ENCODE measurements at regions not wholly inside any gene's neighbourhood (a gene's known extent, or its start where the extent isn't known, plus 50 kb on each side); places are given as distances from the start of the nearest gene placed in this dataset.

DNA sequence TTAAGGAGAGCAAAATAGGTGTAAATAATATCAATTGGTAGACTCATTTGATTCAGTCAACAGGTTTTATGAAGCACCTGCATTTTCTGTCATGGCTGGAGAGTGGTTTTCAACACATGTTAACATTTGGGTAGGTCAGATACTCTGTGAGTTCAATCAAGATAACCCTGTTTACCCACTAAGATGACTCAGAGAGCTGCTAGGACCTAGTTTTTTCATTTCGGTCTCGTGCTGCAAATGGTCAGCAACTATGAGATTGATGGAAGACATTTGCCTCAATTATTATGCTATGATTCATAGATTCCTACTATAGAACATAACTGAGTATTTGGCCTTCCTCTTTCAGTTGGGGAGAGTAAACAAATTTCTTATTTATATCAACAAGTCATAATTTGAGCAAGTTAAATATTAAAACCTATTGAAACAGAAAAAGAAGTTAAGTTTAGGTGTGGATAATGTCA, 391.4 kb upstream of the CITED2 start:
- TF ChIP-seq RAD21 (conservative IDR thresholded peaks at IDR 0.05): no peak
- no peak for TF ChIP-seq SMC3 (conservative IDR thresholded peaks at IDR 0.05; ENCODE audit: poor library complexity)
- no peaks in the 10 kb centered on the region for H3K36me3 ChIP-seq (ENCODE audit: insufficient read depth, low read length)
- H3K27me3 ChIP-seq (ENCODE audit: insufficient read depth, low read depth, low read length): no peaks in the 10 kb centered on the region
- H3K4me3 ChIP-seq (ENCODE audit: low read length): no peak overlapping the region
- H2AFZ ChIP-seq (ENCODE audit: low read depth, low read length): no peak overlapping the region
- no peaks in the 10 kb centered on the region for H4K20me1 ChIP-seq (ENCODE audit: insufficient read depth)
- no peaks in the 10 kb centered on the region for H3K79me2 ChIP-seq (replicated peaks; ENCODE audit: insufficient read depth, low read length)
- H3K9ac ChIP-seq (ENCODE audit: low read length): no peak overlapping the region
- H3K27ac ChIP-seq (ENCODE audit: low read length): no peak overlapping the region
- no peaks in the 10 kb centered on the region for H3K9me3 ChIP-seq (ENCODE audit: low read length)
- no peak overlapping the region for H3K4me2 ChIP-seq (ENCODE audit: low read length)
- H3F3A ChIP-seq (ENCODE audit: insufficient read depth, low read length, poor library complexity, severe bottlenecking): no peaks in the 10 kb centered on the region
- no peaks in the 10 kb centered on the region for H3K9me2 ChIP-seq (ENCODE audit: insufficient read depth, low read length)

- TF ChIP-seq POLR2AphosphoS5 (IDR thresholded peaks at IDR 0.05) (no peak), EZH2 (IDR thresholded peaks at IDR 0.05; ENCODE audit: borderline replicate concordance, insufficient read depth, low read length, poor library complexity, severe bottlenecking) (no peak), REST (IDR thresholded peaks at IDR 0.05; ENCODE audit: borderline replicate concordance) (no peak), SMC3 (conservative IDR thresholded peaks at IDR 0.05; ENCODE audit: poor library complexity) (no peak), RAD21 (conservative IDR thresholded peaks at IDR 0.05) (no peak), EP300 (conservative IDR thresholded peaks at IDR 0.05; ENCODE audit: poor library complexity, severe bottlenecking) (no peak), MXI1 (conservative IDR thresholded peaks at IDR 0.05; ENCODE audit: poor library complexity, severe bottlenecking) (no peak), TAF1 (IDR thresholded peaks at IDR 0.05; ENCODE audit: low read depth) (no peak)
- TF ChIP-seq, protein P1, sequence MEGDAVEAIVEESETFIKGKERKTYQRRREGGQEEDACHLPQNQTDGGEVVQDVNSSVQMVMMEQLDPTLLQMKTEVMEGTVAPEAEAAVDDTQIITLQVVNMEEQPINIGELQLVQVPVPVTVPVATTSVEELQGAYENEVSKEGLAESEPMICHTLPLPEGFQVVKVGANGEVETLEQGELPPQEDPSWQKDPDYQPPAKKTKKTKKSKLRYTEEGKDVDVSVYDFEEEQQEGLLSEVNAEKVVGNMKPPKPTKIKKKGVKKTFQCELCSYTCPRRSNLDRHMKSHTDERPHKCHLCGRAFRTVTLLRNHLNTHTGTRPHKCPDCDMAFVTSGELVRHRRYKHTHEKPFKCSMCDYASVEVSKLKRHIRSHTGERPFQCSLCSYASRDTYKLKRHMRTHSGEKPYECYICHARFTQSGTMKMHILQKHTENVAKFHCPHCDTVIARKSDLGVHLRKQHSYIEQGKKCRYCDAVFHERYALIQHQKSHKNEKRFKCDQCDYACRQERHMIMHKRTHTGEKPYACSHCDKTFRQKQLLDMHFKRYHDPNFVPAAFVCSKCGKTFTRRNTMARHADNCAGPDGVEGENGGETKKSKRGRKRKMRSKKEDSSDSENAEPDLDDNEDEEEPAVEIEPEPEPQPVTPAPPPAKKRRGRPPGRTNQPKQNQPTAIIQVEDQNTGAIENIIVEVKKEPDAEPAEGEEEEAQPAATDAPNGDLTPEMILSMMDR (IDR thresholded peaks at IDR 0.05; ENCODE audit: poor library complexity, severe bottlenecking): no peak
- Histone ChIP-seq H3K79me2 (replicated peaks; ENCODE audit: insufficient read depth, low read length) (no peaks in the 10 kb centered on the region), H3K27me3 (ENCODE audit: insufficient read depth, low read depth, low read length) (no peaks in the 10 kb centered on the region), H3K4me3 (ENCODE audit: low read length) (no peak overlapping the region), H3K9me3 (ENCODE audit: low read length) (no peaks in the 10 kb centered on the region), H3K9ac (ENCODE audit: low read length) (no peak overlapping the region), H3K4me2 (ENCODE audit: low read length) (no peak overlapping the region), H3K27ac (ENCODE audit: low read length) (no peak overlapping the region), H3K36me3 (ENCODE audit: insufficient read depth, low read length) (no peaks in the 10 kb centered on the region), H3K9me2 (ENCODE audit: insufficient read depth, low read length) (no peaks in the 10 kb centered on the region), H2AFZ (ENCODE audit: low read depth, low read length) (no peak overlapping the region), H3F3A (ENCODE audit: insufficient read depth, low read length, poor library complexity, severe bottlenecking) (no peaks in the 10 kb centered on the region), H4K20me1 (ENCODE audit: insufficient read depth) (no peaks in the 10 kb centered on the region)
Observed at GRCh38 chr6:139764498-139764986, 390.1 kb upstream of the CITED2 start.

All from neural cell (in vitro differentiated cells).